COLO668 (cell line): ENCODE measurements at regions not wholly inside any gene's neighbourhood (a gene's known extent, or its start where the extent isn't known, plus 50 kb on each side); places are given as distances from the start of the nearest gene placed in this dataset.
"Not testable (repeated sequence)": the region's sequence is repeated elsewhere in the genome, so short reads cannot be mapped to it uniquely, and the experiment has no call there.

Experiments used
- DNase-seq: peaks from one replicate; lab custom pipeline; 2025; ENCODE audit not compliant: unreplicated experiment; lab: John Stamatoyannopoulos, UW

DNA sequence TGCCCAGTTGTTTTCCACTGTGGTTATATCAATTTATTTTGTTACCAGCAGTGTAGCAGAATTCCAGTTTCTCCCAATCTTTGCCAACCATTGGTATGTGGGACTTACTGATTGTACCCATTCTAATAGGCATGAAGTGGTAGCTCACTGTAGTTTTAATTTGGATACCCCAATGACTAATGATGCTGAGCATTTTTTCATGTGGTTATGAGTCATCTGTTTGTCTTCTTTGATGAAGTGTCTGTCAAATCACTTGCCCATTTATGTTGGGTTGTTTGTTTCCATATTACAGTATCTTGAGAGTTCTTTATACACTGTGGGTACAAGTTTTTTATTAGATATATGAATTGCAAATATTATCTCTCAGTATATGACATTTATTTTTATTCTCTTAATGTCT, 644.3 kb downstream of the NR2F2 start:
- DNase-seq = no peak

DNA sequence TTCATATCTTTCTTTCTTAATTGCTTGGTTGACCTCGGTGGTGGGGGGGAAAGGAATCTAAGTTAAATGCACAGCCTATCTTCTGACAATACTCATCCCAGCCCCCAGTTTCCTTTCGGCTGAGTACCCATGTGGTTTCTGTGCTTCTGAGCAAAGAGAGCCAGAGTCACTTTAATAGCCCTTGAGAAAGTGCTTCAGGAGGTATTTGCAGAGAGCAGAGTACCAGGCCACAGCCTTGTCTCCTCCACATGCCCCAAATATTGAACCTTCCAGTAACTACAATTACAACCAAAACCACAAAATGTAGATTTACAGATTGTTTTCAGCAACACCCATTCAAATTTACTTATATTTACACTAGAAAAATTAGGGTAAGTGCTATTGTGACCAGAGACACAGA, 647.4 kb downstream of the NR2F2 start:
- no peak for DNase-seq

DNA sequence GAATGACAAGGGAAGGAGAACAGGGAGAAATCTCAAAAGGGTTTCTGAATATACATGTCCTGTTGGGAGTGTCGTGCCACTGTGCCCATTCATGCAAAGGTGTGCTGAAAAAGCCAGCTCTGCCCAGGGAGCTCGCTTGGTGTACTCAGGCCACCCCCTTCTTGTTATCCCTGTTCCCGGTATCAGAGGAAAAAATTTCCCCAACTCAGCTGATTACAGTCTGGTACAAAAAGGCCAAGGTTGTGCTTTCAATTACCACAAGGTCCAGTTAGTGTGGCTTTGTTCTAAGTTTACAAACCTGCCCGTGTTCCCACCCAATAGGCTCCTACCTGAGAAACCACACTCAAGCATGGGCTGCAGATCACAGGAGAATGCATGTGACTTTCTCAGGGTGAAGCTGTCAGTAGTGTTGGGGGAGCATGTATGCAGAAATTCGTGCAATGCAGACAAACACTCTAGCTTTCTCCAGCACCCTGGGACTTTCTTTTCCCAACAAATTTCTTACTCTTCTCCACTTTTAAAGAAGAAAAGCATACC, 648.5 kb downstream of the NR2F2 start:
- no peak for DNase-seq

DNA sequence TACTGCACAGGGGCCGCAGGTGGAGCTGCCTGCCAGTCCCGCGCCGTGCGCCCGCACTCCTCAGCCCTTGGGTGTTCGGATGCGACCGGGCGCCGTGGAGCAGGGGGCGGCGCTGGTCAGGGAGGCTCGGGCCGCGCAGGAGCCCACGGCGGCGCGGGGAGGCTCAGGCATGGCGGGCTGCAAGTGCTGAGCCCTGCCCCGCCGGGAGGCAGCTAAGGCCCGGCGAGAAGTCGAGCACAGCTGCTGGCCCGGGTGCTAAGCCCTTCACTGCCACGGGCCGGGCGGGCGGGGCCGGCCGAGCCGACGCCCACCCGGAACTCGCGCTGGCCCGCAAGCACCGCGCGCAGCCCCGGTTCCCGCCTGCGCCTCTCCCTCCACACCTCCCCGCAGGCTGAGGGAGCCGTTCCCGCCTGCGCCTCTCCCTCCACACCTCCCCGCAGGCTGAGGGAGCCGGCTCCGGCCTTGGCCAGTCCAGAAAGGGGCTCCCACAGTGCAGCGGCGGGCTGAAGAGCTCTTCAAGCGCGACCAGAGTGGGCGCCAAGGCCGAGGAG, 653.7 kb downstream of the NR2F2 start:
- DNase-seq = not testable (repeated sequence)

DNA sequence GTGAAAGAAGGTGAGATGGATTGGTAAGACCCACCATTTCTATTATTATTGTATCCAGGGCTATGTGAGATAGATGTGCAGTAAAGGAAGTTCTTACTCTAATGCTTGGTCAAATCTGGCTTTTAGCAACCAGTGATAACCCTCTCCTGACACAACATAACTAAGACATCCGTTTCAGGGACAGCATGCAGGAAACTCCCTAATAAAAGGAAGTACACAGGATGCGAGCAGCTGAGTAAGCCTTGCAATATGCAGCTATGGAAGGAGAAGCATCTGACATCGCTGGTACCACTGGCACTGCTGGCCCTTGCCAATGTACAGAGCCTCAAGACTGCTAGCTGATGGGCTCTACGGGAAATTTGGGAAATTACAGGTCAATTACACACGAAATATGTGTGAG, 662.3 kb downstream of the NR2F2 start:
- no peak for DNase-seq

DNA sequence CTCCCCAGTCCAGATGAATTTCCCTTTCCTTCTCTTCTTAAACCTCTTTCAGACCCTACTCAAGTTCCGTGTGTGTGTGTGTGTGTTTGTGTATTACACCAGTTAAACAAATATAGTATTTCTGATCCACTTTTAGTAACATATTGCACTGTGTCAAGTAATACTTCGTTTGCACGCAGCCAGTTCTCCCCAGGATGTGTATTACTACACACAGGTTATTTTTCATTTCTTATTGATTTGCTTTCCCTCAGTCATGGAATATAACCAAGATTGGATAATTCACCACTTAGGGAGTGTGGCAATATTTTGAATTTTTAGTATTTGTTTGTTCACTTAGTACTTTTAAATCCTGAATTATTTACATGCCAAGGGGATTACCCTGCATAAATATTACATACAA, 667.0 kb downstream of the NR2F2 start:
- DNase-seq = no peak

DNA sequence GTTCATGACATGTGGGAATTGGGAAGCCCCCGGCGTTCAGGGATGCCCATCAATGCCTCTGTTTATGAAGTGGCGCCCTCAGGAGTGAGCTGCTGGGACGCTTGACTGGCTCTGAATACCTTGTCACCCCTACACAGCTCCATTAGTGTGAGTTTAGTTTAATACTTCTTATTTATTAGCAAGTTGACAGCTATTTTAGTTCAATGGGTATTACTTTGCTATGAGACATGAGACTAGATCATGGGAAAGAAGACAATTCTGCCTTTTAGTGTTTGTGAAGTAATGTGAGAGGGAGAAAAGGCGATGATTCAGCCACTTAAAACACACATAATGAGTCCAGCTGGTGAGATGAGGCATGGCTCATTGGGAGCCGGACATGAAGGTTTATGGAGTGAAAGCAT, 678.5 kb downstream of the NR2F2 start:
- peak; percentile 61 for DNase-seq

DNA sequence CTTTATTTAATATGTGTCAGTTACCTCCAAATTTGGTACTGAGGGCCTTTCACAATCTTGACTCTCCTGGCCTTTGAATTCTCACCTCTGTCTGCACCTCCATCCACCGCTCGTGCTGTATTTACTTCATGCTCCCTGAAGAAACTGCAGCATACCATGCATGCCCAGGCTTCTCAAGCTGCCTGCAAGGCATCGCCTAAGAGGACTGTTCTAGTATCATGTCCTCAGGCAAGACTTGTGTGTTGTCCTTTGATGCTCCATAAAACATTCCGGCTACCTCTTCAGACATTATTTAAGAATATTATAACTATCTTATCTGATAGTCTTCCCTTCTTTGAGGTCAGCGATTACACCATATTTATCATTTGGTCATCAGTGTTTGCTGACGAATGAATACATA, 682.5 kb downstream of the NR2F2 start:
- DNase-seq = no peak

DNA sequence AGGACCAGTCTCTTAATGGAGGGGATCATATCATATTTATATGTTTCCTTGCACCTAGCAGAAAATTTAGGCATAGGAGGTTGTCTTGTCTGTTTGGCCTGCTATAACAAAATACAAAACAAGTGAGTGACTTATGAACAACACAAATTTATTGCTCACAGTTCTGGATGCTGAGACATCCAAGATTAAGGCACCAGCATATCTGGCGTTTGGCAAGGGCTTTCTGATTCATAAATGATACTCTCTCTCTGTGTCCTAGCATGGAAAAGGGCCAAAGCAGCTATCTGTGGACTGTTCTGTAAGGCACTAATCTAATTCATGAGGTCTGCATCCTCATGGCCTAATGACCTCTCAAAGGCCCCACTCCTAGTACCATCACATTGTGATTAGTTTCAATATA, 683.0 kb downstream of the NR2F2 start:
- DNase-seq = no peak

DNA sequence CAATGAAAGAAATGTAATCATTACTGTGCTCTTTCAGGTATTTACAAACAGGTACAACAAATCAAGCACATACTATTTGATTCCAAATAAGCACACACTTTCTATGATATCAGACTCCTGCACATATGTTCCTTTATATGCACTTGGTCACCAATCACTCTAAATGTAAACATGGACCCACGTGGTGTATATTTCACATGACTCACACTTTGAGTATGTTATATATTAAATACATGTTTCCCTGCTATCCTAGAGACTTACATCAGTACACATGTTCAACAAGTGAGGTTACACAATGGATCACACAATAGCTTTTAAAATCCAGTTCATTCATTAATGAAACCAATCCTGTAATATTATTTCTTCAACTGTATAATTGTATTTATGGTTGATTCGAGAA, 683.5 kb downstream of the NR2F2 start:
- DNase-seq = no peak

DNA sequence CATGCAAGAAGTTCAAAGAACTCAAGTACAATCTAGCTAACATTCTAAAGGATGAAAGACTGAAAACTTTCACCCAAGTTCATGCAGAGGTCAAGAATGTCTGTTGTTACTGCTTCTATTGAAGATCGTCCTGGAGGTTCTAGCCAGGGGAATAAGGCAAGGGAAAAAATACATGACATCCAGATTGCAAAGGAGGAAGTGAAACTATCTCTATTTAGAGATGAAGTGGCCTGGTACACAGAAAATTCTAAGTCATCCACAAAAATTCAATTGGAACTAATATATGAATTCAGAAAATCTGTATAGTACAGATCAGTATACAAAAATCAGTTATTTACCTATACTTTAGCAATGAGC, 693.0 kb downstream of the NR2F2 start:
- DNase-seq = no peak

DNA sequence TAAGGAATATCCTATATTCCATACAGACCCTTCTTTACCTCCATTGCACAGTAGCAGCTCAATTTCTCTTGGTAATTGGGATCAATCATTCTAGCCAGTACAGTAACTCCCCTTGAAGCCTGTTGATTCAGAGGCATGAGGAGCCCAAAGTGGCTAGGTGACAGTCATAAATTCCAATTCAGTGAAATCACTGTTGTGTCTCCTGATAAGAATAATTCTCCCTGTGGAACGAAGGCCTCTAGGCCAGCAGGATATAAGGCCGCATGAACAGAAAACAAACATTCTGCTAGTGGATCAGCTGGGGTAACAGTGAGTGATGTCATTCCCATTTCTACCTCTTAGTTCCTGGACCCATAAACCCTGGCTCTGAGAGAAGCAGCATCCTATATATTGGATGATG, 696.3 kb downstream of the NR2F2 start:
- DNase-seq = no peak

DNA sequence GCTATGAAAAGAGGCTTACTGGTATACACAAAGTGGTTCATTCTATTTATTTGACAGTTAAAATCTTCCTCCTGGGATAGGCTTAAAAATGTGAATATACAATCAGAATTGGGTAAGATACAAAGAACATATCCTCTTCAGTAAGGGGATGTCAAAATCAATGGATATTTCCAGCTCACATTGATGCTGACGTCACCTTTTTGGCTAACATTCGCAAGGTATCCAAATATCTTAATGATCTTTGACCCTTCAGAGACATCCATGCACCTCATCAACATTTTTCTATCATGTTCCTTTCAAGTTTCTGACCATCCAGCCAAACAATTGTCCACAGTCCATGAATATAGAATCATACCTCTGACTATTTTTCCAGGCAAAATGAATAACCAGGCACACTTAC, 697.3 kb downstream of the NR2F2 start:
- no peak for DNase-seq

DNA sequence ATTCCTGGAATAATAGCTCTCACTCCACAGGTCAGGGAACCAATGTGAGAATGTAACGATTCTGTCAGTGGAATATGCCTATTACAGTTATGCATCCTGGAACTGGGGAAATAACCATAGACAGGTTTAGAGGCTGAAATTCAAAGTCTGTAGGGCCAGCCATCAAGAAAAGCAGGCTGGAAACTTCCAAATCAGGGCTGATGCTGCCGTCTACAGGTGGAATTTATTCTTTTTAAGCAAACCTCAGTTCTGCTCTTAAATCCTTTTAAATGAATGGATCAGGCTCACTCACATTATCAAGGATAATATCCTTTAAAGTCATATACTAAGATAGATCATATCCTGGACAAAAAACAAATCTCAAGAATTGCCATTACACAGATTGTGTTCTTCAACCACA, 699.8 kb downstream of the NR2F2 start:
- DNase-seq = no peak

DNA sequence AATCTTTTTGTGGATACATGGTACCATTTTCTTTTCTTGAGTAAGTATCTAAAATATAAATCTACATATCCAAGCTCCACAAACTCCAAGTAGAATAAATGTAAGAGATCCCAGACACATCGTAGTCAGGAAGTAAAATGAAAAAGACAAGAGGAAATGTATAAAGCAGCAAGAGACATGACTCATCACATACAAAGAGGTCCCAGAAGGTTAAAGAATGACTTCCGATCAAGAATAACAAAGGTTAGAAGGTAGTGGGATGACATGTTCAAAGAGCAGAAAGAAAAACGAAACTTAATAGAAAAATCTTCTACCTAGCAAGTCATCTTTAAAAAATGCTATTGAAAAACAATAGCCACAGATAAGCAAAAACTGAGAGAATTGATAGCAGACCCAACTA, 705.8 kb downstream of the NR2F2 start:
- DNase-seq = no peak

DNA sequence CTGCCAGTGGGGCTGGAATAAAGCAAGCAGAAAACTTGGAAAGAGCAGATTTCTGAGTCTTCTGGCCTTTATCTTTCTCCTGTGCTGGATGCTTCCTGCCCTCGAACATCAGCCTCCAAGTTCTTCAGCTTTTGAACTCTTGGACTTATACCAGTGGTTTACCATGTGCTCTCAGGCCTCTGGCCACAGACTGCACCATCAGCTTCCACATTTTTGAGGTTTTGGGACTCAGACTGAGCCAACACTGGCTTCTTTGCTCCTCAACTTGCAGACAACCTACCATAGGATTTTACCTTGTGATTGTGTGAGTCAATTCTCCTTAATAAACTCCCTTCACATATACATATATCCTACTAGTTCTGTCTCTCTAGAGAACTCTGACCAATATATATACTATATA, 706.6 kb downstream of the NR2F2 start:
- no peak for DNase-seq

DNA sequence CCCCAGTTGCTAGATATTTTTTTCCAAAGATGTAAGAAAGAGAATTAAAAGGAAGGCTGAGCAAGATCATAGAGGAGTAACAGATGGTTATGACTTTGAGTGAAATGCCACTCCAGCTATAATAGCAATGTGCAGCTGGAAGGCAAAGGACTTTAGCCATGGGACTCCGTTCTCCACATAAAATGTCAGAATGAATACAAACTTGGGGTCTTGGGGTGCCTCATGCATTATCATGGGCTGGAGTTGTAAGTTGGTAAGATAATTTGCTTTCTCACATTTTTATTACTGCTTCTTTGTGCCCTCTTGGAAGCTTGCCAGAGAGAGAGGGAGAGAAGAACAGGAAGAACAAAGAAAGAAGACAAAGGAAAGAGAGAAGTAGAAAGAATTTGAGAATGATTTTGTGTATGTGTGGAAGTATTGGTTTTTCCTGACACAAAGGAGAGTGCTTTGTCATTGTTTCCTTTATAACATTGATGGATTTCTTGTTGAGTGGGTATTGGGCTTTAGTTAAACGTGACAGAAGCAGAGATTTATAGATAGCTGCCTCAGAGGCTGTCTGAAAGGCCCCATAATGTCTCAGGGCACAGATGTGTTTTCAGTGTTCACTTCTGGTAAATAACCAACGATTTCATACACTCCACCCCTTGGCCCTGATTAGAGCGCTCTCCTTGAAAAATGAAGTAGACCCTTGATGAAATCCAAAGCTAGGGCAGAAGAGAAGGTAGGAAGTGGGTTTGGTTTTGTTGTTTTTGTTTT, 715.3 kb downstream of the NR2F2 start:
- DNase-seq = no peak

DNA sequence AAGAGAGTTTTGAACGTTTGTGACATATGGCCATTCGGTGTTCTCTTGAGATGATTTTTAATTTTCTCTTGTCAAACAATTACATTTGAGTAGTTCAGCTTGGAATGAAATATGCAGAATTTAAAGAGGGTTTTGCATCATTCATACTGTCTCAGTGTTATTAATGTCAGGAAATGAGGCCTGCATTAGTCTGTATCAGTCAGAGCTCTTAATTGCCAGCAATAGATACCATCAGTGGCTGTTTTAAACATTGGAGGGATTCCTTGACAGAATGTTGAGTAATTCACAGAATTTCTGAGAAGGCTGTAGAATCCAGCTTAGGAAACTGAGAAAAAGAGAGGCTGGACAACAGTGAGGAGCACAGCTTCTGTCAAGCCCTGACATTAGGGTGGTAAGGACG, 722.0 kb downstream of the NR2F2 start:
- no peak for DNase-seq

DNA sequence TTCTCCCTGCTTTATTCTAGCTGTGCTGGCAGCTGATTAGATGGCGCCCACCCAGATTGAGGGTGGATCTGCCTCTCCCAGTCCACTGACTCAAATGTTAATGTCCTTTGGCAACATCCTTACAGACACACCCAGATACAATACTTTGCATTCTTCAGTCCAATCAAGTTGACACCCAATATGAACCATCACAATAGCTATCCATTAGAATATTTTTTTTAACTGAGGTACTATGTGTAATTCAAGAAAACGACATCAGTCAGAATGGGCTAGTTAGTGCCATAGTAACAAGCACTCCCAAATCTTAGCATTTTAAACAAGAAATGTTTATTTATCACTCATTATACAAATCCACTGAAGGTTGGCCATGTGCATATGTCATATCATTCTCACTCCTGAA, 723.1 kb downstream of the NR2F2 start:
- DNase-seq = no peak

DNA sequence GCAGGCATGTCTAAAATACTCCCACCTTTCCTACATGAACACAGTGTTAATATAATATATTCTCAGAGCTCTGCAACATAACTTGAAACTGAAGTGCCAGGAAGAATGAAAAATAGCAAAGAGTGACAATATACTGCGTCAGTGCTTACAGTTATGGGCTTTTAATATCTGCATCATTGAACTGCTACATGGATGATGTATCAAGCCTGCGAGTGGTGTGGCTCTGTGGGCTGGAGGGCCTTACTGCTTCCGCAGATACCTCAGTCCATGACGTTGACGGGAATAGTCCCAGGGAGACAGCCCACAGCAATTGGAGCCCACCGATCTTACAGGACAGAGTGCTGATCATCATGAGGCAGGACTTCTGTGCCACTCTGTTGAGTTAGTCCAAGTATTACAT, 727.0 kb downstream of the NR2F2 start:
- no peak for DNase-seq

DNA sequence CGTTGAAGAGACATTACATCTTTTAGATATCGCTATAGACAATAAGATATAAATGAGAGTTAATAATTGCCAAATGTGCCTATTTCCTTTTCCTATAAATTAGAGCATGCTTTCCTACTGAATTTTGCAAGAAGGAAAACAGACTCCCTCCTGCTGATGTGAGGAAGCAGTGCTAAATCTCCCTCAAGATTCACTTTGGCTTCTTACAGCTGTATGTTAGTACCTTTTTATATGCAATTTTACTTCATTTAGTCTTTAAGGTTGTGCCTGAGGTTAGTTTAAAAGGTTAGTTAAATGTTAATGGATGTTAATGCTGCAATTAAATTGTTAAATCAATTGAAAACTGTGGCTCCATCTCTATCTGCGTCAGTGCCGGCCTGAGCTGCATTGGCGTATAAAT, 728.8 kb downstream of the NR2F2 start:
- DNase-seq = no peak

DNA sequence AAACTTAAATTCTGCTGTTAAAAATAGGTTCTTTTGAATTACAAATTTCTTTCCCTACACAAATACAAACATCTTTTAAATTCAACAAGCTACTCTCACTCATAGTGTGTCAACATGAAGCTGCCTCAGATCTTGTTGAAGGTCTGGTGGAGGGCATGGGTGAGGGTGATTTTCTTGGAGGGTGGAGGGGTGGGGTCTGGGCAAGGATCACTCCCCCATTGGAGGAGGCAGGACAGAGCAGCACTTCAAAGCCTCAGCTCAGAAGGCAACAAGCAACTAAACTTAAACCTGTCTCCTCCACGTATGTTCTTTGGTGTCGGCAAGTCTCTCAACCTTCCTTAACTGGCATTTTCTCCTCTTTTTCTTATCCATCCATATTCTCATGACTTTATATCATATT, 730.9 kb downstream of the NR2F2 start:
- no peak for DNase-seq

DNA sequence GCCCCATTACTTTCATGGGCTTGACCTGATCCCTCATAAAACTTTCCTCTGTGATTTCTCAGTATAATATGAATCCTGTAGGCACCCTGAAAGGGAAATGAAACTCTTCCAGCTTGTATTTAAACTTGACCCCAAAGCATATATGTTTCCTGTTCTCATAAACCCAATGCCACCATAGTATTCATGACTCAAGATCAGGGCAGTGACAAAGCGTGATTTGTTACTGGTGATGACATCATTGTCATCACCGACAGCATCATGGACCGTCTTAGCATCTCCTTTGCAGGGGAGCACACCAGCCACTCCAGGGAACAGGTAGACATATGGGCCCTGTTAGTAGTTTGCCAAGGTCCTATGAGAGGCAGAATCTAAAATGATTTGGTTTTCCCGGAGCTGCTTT, 741.2 kb downstream of the NR2F2 start:
- no peak for DNase-seq
